ENCODE measurements at regions not wholly inside any gene's neighbourhood (a gene's known extent, or its start where the extent isn't known, plus 50 kb on each side); places are given as distances from the start of the nearest gene placed in this dataset.
A peak's percentile ranks its signal among the peaks of the same experiment; 100 is the strongest.

DNA sequence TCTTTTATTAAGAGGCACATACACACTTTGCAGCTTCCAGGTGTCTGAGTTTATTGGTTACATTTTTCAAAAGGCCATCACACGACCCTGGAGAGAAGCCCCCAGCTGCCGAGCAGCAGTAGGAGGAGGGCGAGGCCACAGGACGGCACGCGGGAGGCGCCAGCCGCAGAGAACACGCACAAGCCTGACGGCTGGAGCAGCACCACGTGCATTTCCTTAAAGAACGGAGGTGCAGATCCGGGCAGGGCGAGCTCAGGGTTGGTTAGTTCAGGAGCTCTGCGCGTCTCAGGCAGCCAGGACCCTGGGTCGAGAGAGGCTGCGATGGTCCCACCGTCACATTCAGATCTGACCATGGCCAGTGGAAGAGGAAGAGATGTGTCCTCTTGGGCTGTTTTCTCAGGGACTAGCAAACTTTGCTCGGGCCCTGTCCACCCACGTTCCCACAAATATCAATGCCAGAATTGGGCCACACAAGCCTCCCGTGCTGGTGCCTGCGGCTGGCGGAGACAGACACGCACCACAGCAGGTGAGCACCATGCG lies 121.4 kb upstream of the AFDN start:
- H3K27me3 Mint-ChIP-seq (ENCODE audit: insufficient read depth, low read depth, poor library complexity) = peaks cover 10% of the 10 kb centered on the region
- Histone ChIP-seq H3K27ac (ENCODE audit: low read depth) (no peak overlapping the region), H4K20me1 (replicated peaks; ENCODE audit: insufficient read depth) (no peaks in the 10 kb centered on the region), H3K4me1 (ENCODE audit: insufficient read depth) (0 out of 2 replicates have a peak, but pooled peaks cover 2% of the 10 kb centered on the region), H3K4me2 (no peak overlapping the region), H3K79me2 (replicated peaks; ENCODE audit: insufficient read depth) (no peaks in the 10 kb centered on the region), H2AFZ (no peak overlapping the region; the same call in 1 of the 2 replicates), H3K36me3 (ENCODE audit: insufficient read depth) (no peaks in the 10 kb centered on the region), H3F3A (replicated peaks; ENCODE audit: low read depth) (no peaks in the 10 kb centered on the region), H3K27me3 (ENCODE audit: insufficient read depth) (no peaks in the 10 kb centered on the region), H3K4me3 (no peak overlapping the region), H3K9me2 (ENCODE audit: insufficient read depth) (no peaks in the 10 kb centered on the region; the same call in 1 of the 2 replicates)
- H3K9me3 Mint-ChIP-seq = no peaks in the 10 kb centered on the region; the same call in 2 of the 3 replicates
- H3K27ac Mint-ChIP-seq = no peak overlapping the region
- H3K36me3 Mint-ChIP-seq (ENCODE audit: low read depth) = no peaks in the 10 kb centered on the region
- H3K4me3 Mint-ChIP-seq = no peak overlapping the region
- H3K4me1 Mint-ChIP-seq = peaks cover under 1% of the 10 kb centered on the region
- no peak for ATAC-seq
- DNase-seq (ENCODE audit: low spot score) = no peak
- TF ChIP-seq POLR2AphosphoS5 (IDR thresholded peaks at IDR 0.05; ENCODE audit: low read depth) (no peak), EZH2 (IDR thresholded peaks at IDR 0.05; ENCODE audit: low read depth, unreplicated experiment) (no peak)
- TF ChIP-seq, protein P1, sequence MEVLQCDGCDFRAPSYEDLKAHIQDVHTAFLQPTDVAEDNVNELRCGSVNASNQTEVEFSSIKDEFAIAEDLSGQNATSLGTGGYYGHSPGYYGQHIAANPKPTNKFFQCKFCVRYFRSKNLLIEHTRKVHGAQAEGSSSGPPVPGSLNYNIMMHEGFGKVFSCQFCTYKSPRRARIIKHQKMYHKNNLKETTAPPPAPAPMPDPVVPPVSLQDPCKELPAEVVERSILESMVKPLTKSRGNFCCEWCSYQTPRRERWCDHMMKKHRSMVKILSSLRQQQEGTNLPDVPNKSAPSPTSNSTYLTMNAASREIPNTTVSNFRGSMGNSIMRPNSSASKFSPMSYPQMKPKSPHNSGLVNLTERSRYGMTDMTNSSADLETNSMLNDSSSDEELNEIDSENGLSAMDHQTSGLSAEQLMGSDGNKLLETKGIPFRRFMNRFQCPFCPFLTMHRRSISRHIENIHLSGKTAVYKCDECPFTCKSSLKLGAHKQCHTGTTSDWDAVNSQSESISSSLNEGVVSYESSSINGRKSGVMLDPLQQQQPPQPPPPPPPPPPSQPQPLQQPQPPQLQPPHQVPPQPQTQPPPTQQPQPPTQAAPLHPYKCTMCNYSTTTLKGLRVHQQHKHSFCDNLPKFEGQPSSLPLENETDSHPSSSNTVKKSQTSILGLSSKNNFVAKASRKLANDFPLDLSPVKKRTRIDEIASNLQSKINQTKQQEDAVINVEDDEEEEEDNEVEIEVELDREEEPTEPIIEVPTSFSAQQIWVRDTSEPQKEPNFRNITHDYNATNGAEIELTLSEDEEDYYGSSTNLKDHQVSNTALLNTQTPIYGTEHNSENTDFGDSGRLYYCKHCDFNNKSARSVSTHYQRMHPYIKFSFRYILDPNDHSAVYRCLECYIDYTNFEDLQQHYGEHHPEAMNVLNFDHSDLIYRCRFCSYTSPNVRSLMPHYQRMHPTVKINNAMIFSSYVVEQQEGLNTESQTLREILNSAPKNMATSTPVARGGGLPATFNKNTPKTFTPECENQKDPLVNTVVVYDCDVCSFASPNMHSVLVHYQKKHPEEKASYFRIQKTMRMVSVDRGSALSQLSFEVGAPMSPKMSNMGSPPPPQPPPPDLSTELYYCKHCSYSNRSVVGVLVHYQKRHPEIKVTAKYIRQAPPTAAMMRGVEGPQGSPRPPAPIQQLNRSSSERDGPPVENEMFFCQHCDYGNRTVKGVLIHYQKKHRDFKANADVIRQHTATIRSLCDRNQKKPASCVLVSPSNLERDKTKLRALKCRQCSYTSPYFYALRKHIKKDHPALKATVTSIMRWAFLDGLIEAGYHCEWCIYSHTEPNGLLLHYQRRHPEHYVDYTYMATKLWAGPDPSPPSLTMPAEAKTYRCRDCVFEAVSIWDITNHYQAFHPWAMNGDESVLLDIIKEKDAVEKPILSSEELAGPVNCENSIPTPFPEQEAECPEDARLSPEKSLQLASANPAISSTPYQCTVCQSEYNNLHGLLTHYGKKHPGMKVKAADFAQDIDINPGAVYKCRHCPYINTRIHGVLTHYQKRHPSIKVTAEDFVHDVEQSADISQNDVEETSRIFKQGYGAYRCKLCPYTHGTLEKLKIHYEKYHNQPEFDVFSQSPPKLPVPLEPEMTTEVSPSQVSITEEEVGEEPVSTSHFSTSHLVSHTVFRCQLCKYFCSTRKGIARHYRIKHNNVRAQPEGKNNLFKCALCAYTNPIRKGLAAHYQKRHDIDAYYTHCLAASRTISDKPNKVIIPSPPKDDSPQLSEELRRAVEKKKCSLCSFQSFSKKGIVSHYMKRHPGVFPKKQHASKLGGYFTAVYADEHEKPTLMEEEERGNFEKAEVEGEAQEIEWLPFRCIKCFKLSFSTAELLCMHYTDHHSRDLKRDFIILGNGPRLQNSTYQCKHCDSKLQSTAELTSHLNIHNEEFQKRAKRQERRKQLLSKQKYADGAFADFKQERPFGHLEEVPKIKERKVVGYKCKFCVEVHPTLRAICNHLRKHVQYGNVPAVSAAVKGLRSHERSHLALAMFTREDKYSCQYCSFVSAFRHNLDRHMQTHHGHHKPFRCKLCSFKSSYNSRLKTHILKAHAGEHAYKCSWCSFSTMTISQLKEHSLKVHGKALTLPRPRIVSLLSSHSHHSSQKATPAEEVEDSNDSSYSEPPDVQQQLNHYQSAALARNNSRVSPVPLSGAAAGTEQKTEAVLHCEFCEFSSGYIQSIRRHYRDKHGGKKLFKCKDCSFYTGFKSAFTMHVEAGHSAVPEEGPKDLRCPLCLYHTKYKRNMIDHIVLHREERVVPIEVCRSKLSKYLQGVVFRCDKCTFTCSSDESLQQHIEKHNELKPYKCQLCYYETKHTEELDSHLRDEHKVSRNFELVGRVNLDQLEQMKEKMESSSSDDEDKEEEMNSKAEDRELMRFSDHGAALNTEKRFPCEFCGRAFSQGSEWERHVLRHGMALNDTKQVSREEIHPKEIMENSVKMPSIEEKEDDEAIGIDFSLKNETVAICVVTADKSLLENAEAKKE (CRISPR knock-in tag; IDR thresholded peaks at IDR 0.05) = no peak

- H3K27ac Mint-ChIP-seq = no peak overlapping the region
- Histone ChIP-seq H3K4me3 (no peak overlapping the region), H3K27me3 (ENCODE audit: insufficient read depth) (no peaks in the 10 kb centered on the region), H3K27ac (ENCODE audit: low read depth) (no peak overlapping the region), H3K79me2 (replicated peaks; ENCODE audit: insufficient read depth) (no peaks in the 10 kb centered on the region), H4K20me1 (replicated peaks; ENCODE audit: insufficient read depth) (no peaks in the 10 kb centered on the region), H2AFZ (no peak overlapping the region), H3K4me2 (no peak overlapping the region), H3K4me1 (ENCODE audit: insufficient read depth) (no peaks in the 10 kb centered on the region), H3K9me2 (ENCODE audit: insufficient read depth) (no peaks in the 10 kb centered on the region; the same call in 1 of the 2 replicates), H3K36me3 (ENCODE audit: insufficient read depth) (no peaks in the 10 kb centered on the region), H3F3A (replicated peaks; ENCODE audit: low read depth) (no peaks in the 10 kb centered on the region)
- DNase-seq (ENCODE audit: low spot score) = no peak
- H3K4me3 Mint-ChIP-seq = no peak overlapping the region
- peaks cover 10% of the 10 kb centered on the region for H3K4me1 Mint-ChIP-seq
- no peaks in the 10 kb centered on the region; the same call in 2 of the 3 replicates for H3K9me3 Mint-ChIP-seq
- H3K27me3 Mint-ChIP-seq (ENCODE audit: insufficient read depth, low read depth, poor library complexity) = peaks cover 12% of the 10 kb centered on the region
- peak; percentile 46 for ATAC-seq
- no peaks in the 10 kb centered on the region for H3K36me3 Mint-ChIP-seq (ENCODE audit: low read depth)
- TF ChIP-seq, protein P1 (CRISPR knock-in tag; IDR thresholded peaks at IDR 0.05) = no peak
- no peak for TF ChIP-seq EZH2 (IDR thresholded peaks at IDR 0.05; ENCODE audit: low read depth, unreplicated experiment)
- no peak for TF ChIP-seq ZNF114 (CRISPR knock-in tag; IDR thresholded peaks at IDR 0.05)
Measured at GRCh38 chr6:167706313-167707109, 120.2 kb upstream of the AFDN start.
